ENCODE measurements at regions not wholly inside any gene's neighbourhood (a gene's known extent, or its start where the extent isn't known, plus 50 kb on each side); places are given as distances from the start of the nearest gene placed in this dataset.
"Not testable (repeated sequence)": the region's sequence is repeated elsewhere in the genome, so short reads cannot be mapped to it uniquely, and the experiment has no call there.

- H3K4me1 Mint-ChIP-seq (ENCODE audit: low read depth); H3K4me3 ChIP-seq (ENCODE audit: low read length); H3K27me3 ChIP-seq (ENCODE audit: control insufficient read depth in 1 of 2, insufficient read depth in 2 of 2, low read length in 2 of 2); intact Hi-C loops (cut with DNase I, micrococcal nuclease); H3K9me3 ChIP-seq (ENCODE audit: control insufficient read depth in 1 of 2, insufficient read depth in 1 of 2, low read length in 2 of 2); DNase-seq; H3K27ac Mint-ChIP-seq; POLR2A ChIA-PET; H3K27me3 Mint-ChIP-seq; H3K4me1 ChIP-seq (ENCODE audit: insufficient read depth, low read length); CTCF ChIA-PET; H3K9me3 Mint-ChIP-seq; H3K27ac ChIP-seq (ENCODE audit: low read depth in 1 of 2, low read length in 2 of 2); H3K4me3 Mint-ChIP-seq; H3K36me3 Mint-ChIP-seq (ENCODE audit: low read depth); ATAC-seq (ENCODE audit: poor library complexity); H3K36me3 ChIP-seq (ENCODE audit: insufficient read depth, low read length): not testable (repeated sequence)
These were observed 102.4 kb upstream of the CNTNAP2 start for GRCh38 chr7:146014154-146014553.

DNA sequence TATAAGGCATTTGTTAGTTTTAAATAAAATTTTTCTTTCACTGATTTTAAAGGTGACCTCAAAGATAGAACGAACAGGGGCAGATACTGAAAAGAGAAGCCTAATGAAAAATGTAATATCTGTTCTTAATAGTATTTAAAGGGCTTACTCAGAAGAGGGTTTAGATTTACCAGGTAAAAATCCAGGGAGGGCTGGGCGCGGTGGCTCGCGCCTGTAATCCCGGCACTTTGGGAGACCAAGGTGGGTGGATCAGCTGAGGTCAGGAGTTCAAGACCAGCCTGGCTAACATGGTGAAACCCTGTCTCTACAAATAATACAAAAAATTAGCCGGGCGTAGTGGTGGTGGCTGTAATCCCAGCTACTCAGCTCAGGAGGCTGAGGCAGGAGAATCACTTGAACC is 108.3 kb upstream of the CNTNAP2 start:
- no peaks in the 10 kb centered on the region for H3K4me1 Mint-ChIP-seq (ENCODE audit: low read depth)
- H3K4me3 ChIP-seq (ENCODE audit: low read length), result no peak overlapping the region
- TF ChIP-seq, protein P1, sequence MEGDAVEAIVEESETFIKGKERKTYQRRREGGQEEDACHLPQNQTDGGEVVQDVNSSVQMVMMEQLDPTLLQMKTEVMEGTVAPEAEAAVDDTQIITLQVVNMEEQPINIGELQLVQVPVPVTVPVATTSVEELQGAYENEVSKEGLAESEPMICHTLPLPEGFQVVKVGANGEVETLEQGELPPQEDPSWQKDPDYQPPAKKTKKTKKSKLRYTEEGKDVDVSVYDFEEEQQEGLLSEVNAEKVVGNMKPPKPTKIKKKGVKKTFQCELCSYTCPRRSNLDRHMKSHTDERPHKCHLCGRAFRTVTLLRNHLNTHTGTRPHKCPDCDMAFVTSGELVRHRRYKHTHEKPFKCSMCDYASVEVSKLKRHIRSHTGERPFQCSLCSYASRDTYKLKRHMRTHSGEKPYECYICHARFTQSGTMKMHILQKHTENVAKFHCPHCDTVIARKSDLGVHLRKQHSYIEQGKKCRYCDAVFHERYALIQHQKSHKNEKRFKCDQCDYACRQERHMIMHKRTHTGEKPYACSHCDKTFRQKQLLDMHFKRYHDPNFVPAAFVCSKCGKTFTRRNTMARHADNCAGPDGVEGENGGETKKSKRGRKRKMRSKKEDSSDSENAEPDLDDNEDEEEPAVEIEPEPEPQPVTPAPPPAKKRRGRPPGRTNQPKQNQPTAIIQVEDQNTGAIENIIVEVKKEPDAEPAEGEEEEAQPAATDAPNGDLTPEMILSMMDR (IDR thresholded peaks at IDR 0.05), result no peak
- ATAC-seq (ENCODE audit: poor library complexity) (no peak), DNase-seq (no peak)
- intact Hi-C loops (cut with DNase I, micrococcal nuclease), result no loop called here
- H3K27me3 ChIP-seq (ENCODE audit: control insufficient read depth in 1 of 2, insufficient read depth in 2 of 2, low read length in 2 of 2), result no peaks in the 10 kb centered on the region
- no peaks in the 10 kb centered on the region for H3K36me3 Mint-ChIP-seq (ENCODE audit: low read depth)
- H3K27ac ChIP-seq (ENCODE audit: low read depth in 1 of 2, low read length in 2 of 2), result no peak overlapping the region
- H3K36me3 ChIP-seq (ENCODE audit: insufficient read depth, low read length), result no peaks in the 10 kb centered on the region
- no peaks in the 10 kb centered on the region for H3K27me3 Mint-ChIP-seq
- H3K9me3 Mint-ChIP-seq, result peaks cover 8% of the 10 kb centered on the region
- no peaks in the 10 kb centered on the region for H3K4me1 ChIP-seq (ENCODE audit: insufficient read depth, low read length)
- no peak overlapping the region for H3K27ac Mint-ChIP-seq
- ChIA-PET POLR2A (no interaction called here), CTCF (no interaction called here)
- no peaks in the 10 kb centered on the region for H3K9me3 ChIP-seq (ENCODE audit: control insufficient read depth in 1 of 2, insufficient read depth in 1 of 2, low read length in 2 of 2)
- no peak overlapping the region for H3K4me3 Mint-ChIP-seq

DNA sequence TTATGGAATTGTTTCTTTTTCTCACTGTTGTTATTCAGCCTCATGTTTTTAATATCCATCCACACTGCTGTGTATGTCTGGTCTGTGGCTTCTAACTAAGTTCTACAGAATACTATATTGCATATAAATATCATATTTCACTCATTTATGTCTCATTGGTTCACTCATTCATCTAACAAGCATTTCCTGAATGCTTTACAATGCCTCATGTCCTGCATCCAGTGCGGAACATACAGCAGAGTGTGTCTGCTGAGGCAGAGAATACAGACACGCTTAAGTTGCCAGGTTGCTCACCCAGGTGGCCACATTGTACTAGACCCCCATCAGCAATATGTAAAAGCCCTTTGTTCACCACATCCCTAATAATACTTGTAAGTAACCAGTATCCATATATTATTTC is 111.8 kb upstream of the CNTNAP2 start:
- Mint-ChIP-seq H3K4me1 (ENCODE audit: low read depth) (no peaks in the 10 kb centered on the region), H3K36me3 (ENCODE audit: low read depth) (no peaks in the 10 kb centered on the region), H3K27me3 (no peaks in the 10 kb centered on the region), H3K4me3 (no peak overlapping the region), H3K27ac (no peak overlapping the region), H3K9me3 (peaks cover 10% of the 10 kb centered on the region)
- Histone ChIP-seq H3K4me1 (ENCODE audit: insufficient read depth, low read length) (no peaks in the 10 kb centered on the region), H3K36me3 (ENCODE audit: insufficient read depth, low read length) (no peaks in the 10 kb centered on the region), H3K9me3 (ENCODE audit: control insufficient read depth in 1 of 2, insufficient read depth in 1 of 2, low read length in 2 of 2) (no peaks in the 10 kb centered on the region), H3K4me3 (ENCODE audit: low read length) (no peak overlapping the region), H3K27me3 (ENCODE audit: control insufficient read depth in 1 of 2, insufficient read depth in 2 of 2, low read length in 2 of 2) (no peaks in the 10 kb centered on the region), H3K27ac (ENCODE audit: low read depth in 1 of 2, low read length in 2 of 2) (no peak overlapping the region)
- TF ChIP-seq, protein P1 (IDR thresholded peaks at IDR 0.05), result no peak
- POLR2A ChIA-PET, result no interaction called here
- CTCF ChIA-PET, result no interaction called here
- no peak for ATAC-seq (ENCODE audit: poor library complexity)
- no peak for DNase-seq
- intact Hi-C loops (cut with DNase I, micrococcal nuclease), result no loop called here

DNA sequence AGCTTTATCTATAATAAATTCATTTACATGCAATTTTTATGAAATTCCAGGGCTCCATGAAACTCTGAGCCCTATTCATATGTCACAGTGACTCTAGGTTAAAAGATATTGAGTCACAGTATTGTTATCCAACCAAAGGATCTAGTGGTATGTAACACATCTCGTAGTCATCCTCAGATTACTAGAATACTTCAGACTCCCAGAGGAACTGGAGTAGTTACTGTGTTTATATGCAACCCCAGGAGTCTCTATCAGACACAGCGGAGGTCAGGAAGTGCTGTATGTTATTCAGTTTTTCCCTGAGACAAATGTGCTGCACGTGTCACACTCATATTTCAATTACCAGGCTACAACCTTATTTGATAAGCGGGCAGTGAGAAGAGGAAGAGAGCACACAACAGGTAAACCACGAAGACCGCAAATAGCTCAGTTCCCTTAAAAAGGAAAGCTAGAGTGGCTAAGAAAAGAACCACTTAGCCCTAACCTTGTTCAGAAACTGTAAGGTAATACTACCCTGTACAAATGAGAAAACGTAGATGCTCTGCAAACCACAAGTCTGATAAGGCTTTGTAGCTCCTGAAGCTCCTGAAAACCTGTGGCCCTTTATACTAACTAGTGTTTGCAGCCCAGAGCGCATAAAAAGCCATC is 114.0 kb upstream of the CNTNAP2 start:
- CTCF ChIA-PET, result no interaction called here
- no peaks in the 10 kb centered on the region for H3K36me3 ChIP-seq (ENCODE audit: insufficient read depth, low read length)
- H3K27me3 ChIP-seq (ENCODE audit: control insufficient read depth in 1 of 2, insufficient read depth in 2 of 2, low read length in 2 of 2), result no peaks in the 10 kb centered on the region
- Mint-ChIP-seq H3K4me3 (no peak overlapping the region), H3K27ac (no peak overlapping the region), H3K36me3 (ENCODE audit: low read depth) (no peaks in the 10 kb centered on the region), H3K27me3 (no peaks in the 10 kb centered on the region), H3K9me3 (peaks cover 7% of the 10 kb centered on the region), H3K4me1 (ENCODE audit: low read depth) (no peaks in the 10 kb centered on the region)
- TF ChIP-seq, protein P1 (IDR thresholded peaks at IDR 0.05), result no peak
- H3K4me1 ChIP-seq (ENCODE audit: insufficient read depth, low read length), result no peaks in the 10 kb centered on the region
- ATAC-seq (ENCODE audit: poor library complexity), result no peak
- POLR2A ChIA-PET, result no interaction called here
- intact Hi-C loops (cut with DNase I, micrococcal nuclease), result no loop called here
- H3K9me3 ChIP-seq (ENCODE audit: control insufficient read depth in 1 of 2, insufficient read depth in 1 of 2, low read length in 2 of 2), result no peaks in the 10 kb centered on the region
- H3K27ac ChIP-seq (ENCODE audit: low read depth in 1 of 2, low read length in 2 of 2), result no peak overlapping the region
- DNase-seq, result no peak
- no peak overlapping the region for H3K4me3 ChIP-seq (ENCODE audit: low read length)
